Heart left ventricle (tissue), 16 donors: ENCODE measurements at regions not wholly inside any gene's neighbourhood (a gene's known extent, or its start where the extent isn't known, plus 50 kb on each side); places are given as distances from the start of the nearest gene placed in this dataset.

Experiments
- ATAC-seq, 4 donors: fragments of 200-7000 bp; cut with Tn5 transposase; one replicate each; pipeline ENCODE4 v1.9.1; 2020 to 2022; ENCODE audit warnings: moderate library complexity in 4 of 4, mild to moderate bottlenecking in 3 of 4, moderate number of reproducible peaks in 1 of 4
- DNase-seq, 5 donors: peaks; one replicate each; pipeline ENCODE4 v3.0.0-alpha.2; 2020
- H3K27ac ChIP-seq, 12 donors: fragments of 200-600 bp; sonication (generic) in 4 of 12; one replicate each; pipeline versions ENCODE4 v1.5.0 to v1.8.0; 2016 to 2022; ENCODE audit warnings: mild to moderate bottlenecking in 2 of 12
- H3K27me3 ChIP-seq, 9 donors: fragments of 200-600 bp; sonication (generic) in 2 of 9; one replicate each; pipeline versions ENCODE4 v1.5.1 to v1.8.0; 2016 to 2022; ENCODE audit warnings: mild to moderate bottlenecking in 3 of 9
- H3K36me3 ChIP-seq, 9 donors: fragments of 200-600 bp; sonication (generic) in 2 of 9; one replicate each; pipeline versions ENCODE4 v1.5.0 to v1.8.0; 2018 to 2022; ENCODE audit warnings: mild to moderate bottlenecking in 2 of 9
- H3K4me1 ChIP-seq, 12 donors: fragments of 200-600 bp; sonication (generic) in 4 of 12; one replicate each; pipeline versions ENCODE4 v1.5.0 to v1.8.0; 2016 to 2022; ENCODE audit warnings: mild to moderate bottlenecking in 3 of 12
- H3K4me3 ChIP-seq, 12 donors: fragments of 200-600 bp; sonication (generic) in 4 of 12; one replicate each; pipeline versions ENCODE4 v1.5.0 to v1.8.0; 2017 to 2022; ENCODE audit warnings: mild to moderate bottlenecking in 9 of 12, moderate library complexity in 4 of 12
- H3K9me3 ChIP-seq, 12 donors: fragments of 200-600 bp; sonication (generic) in 4 of 12; one replicate each; pipeline versions ENCODE4 v1.5.0 to v1.8.0; 2016 to 2022; ENCODE audit warnings: mild to moderate bottlenecking in 1 of 12
- POLR2A ChIP-seq, 2 donors: fragments of 450-650 bp; IDR thresholded peaks; one replicate each; pipeline ENCODE4 v1.6.1; 2017; ENCODE audit warnings: antibody characterized with exemption in 2 of 2, mild to moderate bottlenecking in 2 of 2, moderate library complexity in 2 of 2
- WGBS, 4 donors: extraction: QIAGEN DNeasy Blood & Tissue Kit in 2 of 4; methylation state at CpG; one replicate each; pipeline versions ENCODE4 v1.1.5 to v1.1.7; 2013 to 2018; 5-methylcytosine and 5-hydroxymethylcytosine counted together
- intact Hi-C, 10 donors: fragments of 100-400 bp; cut with DNase I; formaldehyde crosslinking; loops; one replicate each; pipeline versions ENCODE4 v1.11.1 to v1.14.2; 2022
- TF ChIP-seq, protein P1 (sequence below), 12 donors: fragments of 200-600 bp; sonication (generic) in 4 of 12; IDR thresholded peaks; one replicate each; pipeline versions ENCODE4 v1.5.0 to v1.8.0; 2018 to 2022; ENCODE audit warnings: antibody characterized with exemption in 12 of 12, mild to moderate bottlenecking in 5 of 12
- donor health status: ischemic (EF 13 %, LVEDD 7.1; RV severe dilation, severe dysfunction).
- donor health status: healthy with polysubstance abuse.
- donor health status: DM: no; HTN: yes; CAD: no.
- donor health status: DM: no; HTN: no; CAD: no.
- donor health status: ischemic (EF 25% LVEDD 6.9; RV normal size, moderate dysfunction).
- donor health status: ischemic (EF 25% LVEDD 5.7; RV mildly dilated, moderate dysfunction).
- donor health status: healthy.
- donor health status: DM: yes; HTN: yes; CAD: no.
- donor health status: ischemic (EF 35%, LVEDD 5.7; RV mildly dilated, moderate dysfunction).
- donor health status: nonischemic (EF 11% LVEDD 7.7; RV severe dilation, severe dysfunction).
- donor health status: DM: yes; HTN: yes; CAD: no.
- donor health status: PGD.
- donor health status: ischemic (EF 29% LVEDD 5.4; RV normal size, mild dysfunction).
- donor health status: nonischemic (EF 23%, LVEDD 6.1; RV moderate dilation, normal function).

DNA sequence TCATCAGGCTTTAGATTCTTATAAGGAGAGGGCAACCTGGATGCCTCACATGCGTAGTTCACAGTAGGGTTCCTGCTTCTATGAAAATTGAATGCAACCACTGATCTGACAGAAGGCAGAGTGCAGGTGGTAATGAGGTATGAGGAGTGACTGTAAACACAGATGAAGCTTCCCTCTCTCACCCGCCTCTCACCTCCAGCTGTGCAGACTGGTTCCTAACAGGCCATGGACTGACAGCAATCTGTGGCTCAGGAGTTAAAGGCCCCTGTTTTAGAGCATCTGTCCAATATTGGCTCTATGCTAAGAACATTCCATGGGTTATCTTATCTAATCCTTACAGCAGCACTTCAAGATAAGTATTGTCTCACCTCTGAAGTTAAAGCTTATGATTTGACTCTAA, 213.5 kb upstream of the NRP1 start:
- intact Hi-C loops = no loop called here
- Histone ChIP-seq H3K36me3 (no peaks in the 10 kb centered on the region), H3K9me3 (peaks cover 0 to 15% (median 10%) of the 10 kb centered on the region in 12 donors), H3K4me1 (no peaks in the 10 kb centered on the region), H3K27me3 (no peaks in the 10 kb centered on the region), H3K27ac (no peak overlapping the region), H3K4me3 (no peak overlapping the region)
- WGBS, 4 donors = 99 to 100% (median 100%) methylated on average over 2 of the region's 2 CpGs
- DNase-seq = no peak
- TF ChIP-seq POLR2A (IDR thresholded peaks at IDR 0.05) = no peak
- TF ChIP-seq, protein P1, sequence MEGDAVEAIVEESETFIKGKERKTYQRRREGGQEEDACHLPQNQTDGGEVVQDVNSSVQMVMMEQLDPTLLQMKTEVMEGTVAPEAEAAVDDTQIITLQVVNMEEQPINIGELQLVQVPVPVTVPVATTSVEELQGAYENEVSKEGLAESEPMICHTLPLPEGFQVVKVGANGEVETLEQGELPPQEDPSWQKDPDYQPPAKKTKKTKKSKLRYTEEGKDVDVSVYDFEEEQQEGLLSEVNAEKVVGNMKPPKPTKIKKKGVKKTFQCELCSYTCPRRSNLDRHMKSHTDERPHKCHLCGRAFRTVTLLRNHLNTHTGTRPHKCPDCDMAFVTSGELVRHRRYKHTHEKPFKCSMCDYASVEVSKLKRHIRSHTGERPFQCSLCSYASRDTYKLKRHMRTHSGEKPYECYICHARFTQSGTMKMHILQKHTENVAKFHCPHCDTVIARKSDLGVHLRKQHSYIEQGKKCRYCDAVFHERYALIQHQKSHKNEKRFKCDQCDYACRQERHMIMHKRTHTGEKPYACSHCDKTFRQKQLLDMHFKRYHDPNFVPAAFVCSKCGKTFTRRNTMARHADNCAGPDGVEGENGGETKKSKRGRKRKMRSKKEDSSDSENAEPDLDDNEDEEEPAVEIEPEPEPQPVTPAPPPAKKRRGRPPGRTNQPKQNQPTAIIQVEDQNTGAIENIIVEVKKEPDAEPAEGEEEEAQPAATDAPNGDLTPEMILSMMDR (IDR thresholded peaks at IDR 0.05) = no peak
- ATAC-seq = no peak

GRCh38 chr10:33546031-33546430, 211.6 kb upstream of the NRP1 start:
- H3K4me3 ChIP-seq = no peak overlapping the region
- TF ChIP-seq, protein P1 (IDR thresholded peaks at IDR 0.05) = no peak
- no peak for TF ChIP-seq POLR2A (IDR thresholded peaks at IDR 0.05)
- no peaks in the 10 kb centered on the region for H3K4me1 ChIP-seq
- no peaks in the 10 kb centered on the region for H3K27me3 ChIP-seq
- no peaks in the 10 kb centered on the region for H3K36me3 ChIP-seq
- no peak overlapping the region for H3K27ac ChIP-seq
- 94 to 100% (median 95%) methylated on average over 1 of the region's 1 CpG for WGBS, 4 donors
- DNase-seq = no peak
- intact Hi-C loops = no loop called here
- no peak for ATAC-seq
- peaks cover 0 to 20% (median 10%) of the 10 kb centered on the region in 12 donors for H3K9me3 ChIP-seq

DNA sequence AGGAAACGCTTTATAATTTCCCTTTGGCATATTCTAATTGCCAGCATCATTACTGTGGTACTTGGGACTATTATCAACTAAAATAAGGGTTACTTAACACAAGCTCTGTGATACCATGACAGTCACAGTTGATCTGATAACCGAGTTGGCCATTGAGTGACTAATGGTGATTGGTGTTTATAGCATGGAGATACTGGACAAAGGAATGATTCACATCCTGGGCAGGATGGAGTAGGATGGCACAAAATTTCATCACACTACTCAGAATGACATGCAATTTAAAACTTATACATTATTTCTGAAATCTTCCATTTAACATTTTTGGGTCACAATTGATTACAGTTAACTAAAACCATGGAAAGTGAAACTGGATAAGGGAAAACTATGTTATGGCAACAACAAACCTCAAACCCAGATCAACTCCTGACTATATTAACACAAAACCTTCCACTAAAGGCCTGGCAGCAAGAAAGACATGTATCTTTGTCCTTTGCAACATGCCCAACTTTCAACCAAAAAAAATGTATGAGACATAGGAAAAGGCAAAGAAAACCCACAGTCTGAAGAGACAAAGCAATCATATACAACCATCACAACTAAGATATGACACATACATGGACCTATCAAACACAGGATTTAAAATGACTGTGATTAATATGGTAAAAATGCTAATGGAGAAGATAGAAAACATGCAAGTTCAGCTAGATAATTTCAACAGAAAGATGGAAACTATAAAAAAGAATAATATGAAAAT, 208.5 kb upstream of the NRP1 start:
- Histone ChIP-seq H3K27ac (no peak overlapping the region), H3K4me3 (no peak overlapping the region), H3K36me3 (no peaks in the 10 kb centered on the region), H3K27me3 (no peaks in the 10 kb centered on the region), H3K4me1 (no peaks in the 10 kb centered on the region), H3K9me3 (peaks cover 0 to 20% (median 10%) of the 10 kb centered on the region in 12 donors)
- intact Hi-C loops = no loop called here
- TF ChIP-seq, protein P1 (IDR thresholded peaks at IDR 0.05) = no peak
- no peak for TF ChIP-seq POLR2A (IDR thresholded peaks at IDR 0.05)
- ATAC-seq (no peak), DNase-seq (no peak)
- WGBS, 4 donors = 83 to 91% (median 85%) methylated on average over 2 of the region's 2 CpGs

DNA sequence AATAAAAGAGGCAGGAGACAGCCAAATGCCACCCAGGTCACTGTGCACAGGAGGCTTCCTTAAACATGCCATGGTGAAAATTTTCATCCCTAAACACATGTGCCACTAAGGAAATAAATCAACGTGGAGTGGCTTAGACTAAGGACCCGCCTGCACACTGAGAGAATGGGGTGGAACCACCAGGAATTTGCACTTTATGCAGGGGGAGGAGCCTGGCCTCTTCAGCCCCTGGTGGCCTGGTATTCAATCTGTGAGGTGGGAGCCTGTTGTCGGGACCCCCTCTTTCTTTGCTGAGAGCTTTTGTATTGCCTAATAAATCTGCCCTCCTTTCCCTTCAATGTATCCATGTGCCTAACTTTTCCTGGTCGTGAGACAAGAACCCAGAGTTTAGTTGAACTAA, 204.6 kb upstream of the NRP1 start:
- no peak for DNase-seq
- Histone ChIP-seq H3K36me3 (no peaks in the 10 kb centered on the region), H3K4me3 (no peak overlapping the region), H3K9me3 (peaks cover 0 to 16% (median 8%) of the 10 kb centered on the region in 12 donors), H3K27ac (no peak overlapping the region), H3K27me3 (no peaks in the 10 kb centered on the region), H3K4me1 (no peaks in the 10 kb centered on the region)
- no peak for TF ChIP-seq POLR2A (IDR thresholded peaks at IDR 0.05)
- TF ChIP-seq, protein P1 (IDR thresholded peaks at IDR 0.05) = no peak
- intact Hi-C loops = no loop called here
- WGBS, 4 donors = 82 to 89% (median 83%) methylated on average over 4 of the region's 4 CpGs
- no peak for ATAC-seq
